HepG2 (cell line): ENCODE measurements at regions not wholly inside any gene's neighbourhood (a gene's known extent, or its start where the extent isn't known, plus 50 kb on each side); places are given as distances from the start of the nearest gene placed in this dataset.

Experiments used
- ATAC-seq: fragments of 200-7000 bp; cut with Tn5 transposase; 3 replicates; pipeline ENCODE4 v1.9.1; 2020; ENCODE audit warnings: mild to moderate bottlenecking, moderate library complexity
- BruUV-seq: library from RNA; stranded (reverse); fragments of 400-500 nt; replicated peaks from 2 replicates; lab custom pipeline; 2021; lab: Mats Ljungman, UMichigan
- CTCF ChIA-PET: fragments of 300-600 bp; formaldehyde crosslinking; extraction: SDS; loops from one replicate; lab custom pipeline; 2021; ENCODE audit warnings: low total read pairs, inconsistent platforms, low intra/inter-chr PET ratio; lab: Yijun Ruan, JAX
- POLR2A ChIA-PET: fragments of 350-600 bp; sonication (Branson Sonifier 250); formaldehyde crosslinking; loops from one replicate; lab custom pipeline; 2020; ENCODE audit warnings: antibody characterized with exemption, inconsistent platforms; lab: Yijun Ruan, JAX
- DNase-seq: peaks from one replicate; pipeline ENCODE4 v3.0.0-alpha.2; 2015; ENCODE audit warnings: low spot score
- FAIRE-seq: peaks from 3 replicates; lab custom pipeline; 2011; peaks lifted over from hg19 to GRCh38; lab: Jason Lieb, UNC
- H2AFZ ChIP-seq: one replicate; pipeline ENCODE4 v1.6.1; 2011; ENCODE audit warnings: low read length, inconsistent platforms
- H3K27ac ChIP-seq: fragments of 300-600 bp; 3 replicates; pipeline ENCODE4 v1.8.0; 2011; ENCODE audit warnings: mixed run types, mild to moderate bottlenecking, mixed read lengths, low read length, inconsistent platforms; ENCODE audit not compliant: insufficient read depth; ENCODE audit errors: extremely low read length
- H3K27me3 ChIP-seq, 2 experiments: fragments of 200-600 bp in 1 of 2; 2 replicates in 1 of 2; 3 replicates in 1 of 2; pipeline versions ENCODE4 v1.6.0 to v1.8.0; 2011; ENCODE audit warnings: low read length in 2 of 2, mild to moderate bottlenecking in 2 of 2, moderate library complexity in 2 of 2, inconsistent platforms in 1 of 2; ENCODE audit not compliant: insufficient read depth in 2 of 2, control insufficient read depth in 1 of 2
- H3K36me3 ChIP-seq, 2 experiments: fragments of 200-600 bp in 1 of 2; replicated peaks in 1 of 2; 2 replicates in 1 of 2; 3 replicates in 1 of 2; pipeline versions ENCODE4 v1.5.1 to v1.8.0; 2011; ENCODE audit warnings: low read length in 2 of 2, inconsistent platforms in 1 of 2; ENCODE audit not compliant: insufficient read depth in 2 of 2, control insufficient read depth in 1 of 2
- H3K4me1 ChIP-seq: 2 replicates; pipeline ENCODE4 v1.5.1; 2012; ENCODE audit warnings: low read length, inconsistent platforms; ENCODE audit not compliant: insufficient read depth
- H3K4me2 ChIP-seq: 2 replicates; pipeline ENCODE4 v1.6.0; 2011; ENCODE audit warnings: low read depth, low read length, inconsistent platforms
- H3K4me3 ChIP-seq, 3 experiments: fragments of 200-600 bp in 1 of 3; sonication (generic), shearing (Covaris generic) in 1 of 3; replicated peaks in 1 of 3; 2 replicates each; pipeline ENCODE4 v1.5.1; 2011 to 2016; ENCODE audit warnings: low read length in 3 of 3, inconsistent platforms in 2 of 3, low read depth in 2 of 3, mild to moderate bottlenecking in 2 of 3, control low read depth in 1 of 3, mixed read lengths in 1 of 3; ENCODE audit not compliant: insufficient read depth in 1 of 3
- H3K79me2 ChIP-seq: one replicate; pipeline ENCODE4 v1.6.1; 2011; ENCODE audit warnings: low read length, inconsistent platforms; ENCODE audit not compliant: insufficient read depth
- H3K9ac ChIP-seq: 2 replicates; pipeline ENCODE4 v1.6.0; 2011; ENCODE audit warnings: mild to moderate bottlenecking, low read depth, low read length, inconsistent platforms; ENCODE audit not compliant: insufficient read depth
- H3K9me3 ChIP-seq: 2 replicates; pipeline ENCODE4 v1.5.1; 2012; ENCODE audit warnings: mild to moderate bottlenecking, low read length
- H4K20me1 ChIP-seq: 2 replicates; pipeline ENCODE4 v1.6.0; 2011; ENCODE audit warnings: inconsistent platforms, mild to moderate bottlenecking, low read length, moderate library complexity; ENCODE audit not compliant: insufficient read depth
- RNF219 ChIP-seq: sonication (generic); formaldehyde crosslinking; IDR thresholded peaks from 2 replicates; pipeline ENCODE4 v1.5.0; 2020; ENCODE audit warnings: mild to moderate bottlenecking, missing genetic modification reagents
- TOPORS ChIP-seq: sonication (generic); formaldehyde crosslinking; IDR thresholded peaks from 2 replicates; pipeline ENCODE4 v1.8.0; 2023; ENCODE audit warnings: mild to moderate bottlenecking, missing genetic modification reagents
- ZNF570 ChIP-seq: sonication (generic); formaldehyde crosslinking; IDR thresholded peaks from 2 replicates; pipeline ENCODE4 v1.4.0; 2020; ENCODE audit warnings: mild to moderate bottlenecking, missing genetic modification reagents, borderline replicate concordance
- ZNF574 ChIP-seq: sonication (generic); formaldehyde crosslinking; IDR thresholded peaks from 2 replicates; pipeline ENCODE4 v1.4.0; 2020; ENCODE audit warnings: missing genetic modification reagents
- WGBS: methylation state at CpG from one replicate; pipeline ENCODE4 v1.1.6; 2017; ENCODE audit warnings: low lambda C conversion rate; 5-methylcytosine and 5-hydroxymethylcytosine counted together
- in situ Hi-C: cut with HindIII; loops from 2 replicates; pipeline ENCODE4 v1.10.0; 2017; ENCODE audit warnings: low pct_unique_long_range_greater_than_20kb; ENCODE audit not compliant: extremely low pct_ligation_motif_present
- intact Hi-C: fragments of 100-400 bp; cut with micrococcal nuclease; formaldehyde crosslinking; loops from one replicate; pipeline ENCODE4 v1.10.0; 2022; ENCODE audit not compliant: unreplicated experiment

- in situ Hi-C loops, result no loop called here
- intact Hi-C loops, result no loop called here
- Histone ChIP-seq H3K27ac (no peak overlapping the region), H4K20me1 (no peaks in the 10 kb centered on the region), H3K79me2 (no peaks in the 10 kb centered on the region), H3K4me1 (no peaks in the 10 kb centered on the region)
- DNase-seq (no peak), ATAC-seq (no peak), FAIRE-seq (no peak)
- POLR2A ChIA-PET, result no interaction called here
- TF ChIP-seq TOPORS (no peak), ZNF574 (CRISPR knock-in tag) (no peak), RNF219 (CRISPR knock-in tag) (no peak), ZNF570 (no peak)
- TF ChIP-seq, all 625 proteins: peak for 0
- H2AFZ ChIP-seq, result no peak overlapping the region
- H3K9ac ChIP-seq, result no peak overlapping the region
- no peaks in the 10 kb centered on the region for H3K36me3 ChIP-seq
- no peaks in the 10 kb centered on the region for H3K9me3 ChIP-seq
- CTCF ChIA-PET, result no interaction called here
- H3K27me3 ChIP-seq, result no peaks in the 10 kb centered on the region; a peak in 1 of 5 replicates
- no peak overlapping the region for H3K4me2 ChIP-seq
- no TSS peak for BruUV-seq
- WGBS, result 0% methylated on average over 1 of the region's 1 CpG
- H3K4me3 ChIP-seq, result no peak overlapping the region
Observed at GRCh38 chr4:138426786-138427185, 184.6 kb upstream of the SLC7A11 start.
